ENCODE measurements at regions not wholly inside any gene's neighbourhood (a gene's known extent, or its start where the extent isn't known, plus 50 kb on each side); places are given as distances from the start of the nearest gene placed in this dataset.

DNA sequence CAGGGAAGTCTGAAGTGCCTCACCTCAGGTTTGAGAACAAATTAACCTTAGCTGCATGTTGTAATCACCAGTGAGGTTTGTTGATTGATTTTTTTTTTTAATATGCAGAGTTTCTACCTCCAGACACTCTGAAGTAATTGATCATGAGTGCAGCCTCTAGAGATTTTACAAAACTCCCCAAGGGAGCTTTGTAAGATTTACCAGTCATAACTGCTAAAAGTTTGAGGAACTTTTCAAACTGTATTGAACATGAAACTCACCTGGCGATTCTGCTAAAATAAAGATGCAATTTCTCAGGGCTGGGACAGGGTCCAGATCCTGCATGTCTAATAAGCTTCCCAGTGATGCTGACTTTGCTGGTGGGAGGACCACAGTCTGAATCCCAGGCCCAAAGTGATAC is 339.6 kb upstream of the DCC start:
- Mint-ChIP-seq H3K27me3 (ENCODE audit: low read depth) (no peaks in the 10 kb centered on the region), H3K4me3 (ENCODE audit: unreplicated experiment) (no peak overlapping the region), H3K27ac (ENCODE audit: unreplicated experiment) (no peak overlapping the region), H3K36me3 (ENCODE audit: low read depth) (no peaks in the 10 kb centered on the region), H3K9me3 (ENCODE audit: low read depth) (peaks cover 3% of the 10 kb centered on the region), H3K4me1 (ENCODE audit: low read depth) (no peaks in the 10 kb centered on the region)
- DNase-seq (ENCODE audit: low spot score), result no peak
- TF ChIP-seq, protein P1, sequence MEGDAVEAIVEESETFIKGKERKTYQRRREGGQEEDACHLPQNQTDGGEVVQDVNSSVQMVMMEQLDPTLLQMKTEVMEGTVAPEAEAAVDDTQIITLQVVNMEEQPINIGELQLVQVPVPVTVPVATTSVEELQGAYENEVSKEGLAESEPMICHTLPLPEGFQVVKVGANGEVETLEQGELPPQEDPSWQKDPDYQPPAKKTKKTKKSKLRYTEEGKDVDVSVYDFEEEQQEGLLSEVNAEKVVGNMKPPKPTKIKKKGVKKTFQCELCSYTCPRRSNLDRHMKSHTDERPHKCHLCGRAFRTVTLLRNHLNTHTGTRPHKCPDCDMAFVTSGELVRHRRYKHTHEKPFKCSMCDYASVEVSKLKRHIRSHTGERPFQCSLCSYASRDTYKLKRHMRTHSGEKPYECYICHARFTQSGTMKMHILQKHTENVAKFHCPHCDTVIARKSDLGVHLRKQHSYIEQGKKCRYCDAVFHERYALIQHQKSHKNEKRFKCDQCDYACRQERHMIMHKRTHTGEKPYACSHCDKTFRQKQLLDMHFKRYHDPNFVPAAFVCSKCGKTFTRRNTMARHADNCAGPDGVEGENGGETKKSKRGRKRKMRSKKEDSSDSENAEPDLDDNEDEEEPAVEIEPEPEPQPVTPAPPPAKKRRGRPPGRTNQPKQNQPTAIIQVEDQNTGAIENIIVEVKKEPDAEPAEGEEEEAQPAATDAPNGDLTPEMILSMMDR (IDR thresholded peaks at IDR 0.05), result no peak

DNA sequence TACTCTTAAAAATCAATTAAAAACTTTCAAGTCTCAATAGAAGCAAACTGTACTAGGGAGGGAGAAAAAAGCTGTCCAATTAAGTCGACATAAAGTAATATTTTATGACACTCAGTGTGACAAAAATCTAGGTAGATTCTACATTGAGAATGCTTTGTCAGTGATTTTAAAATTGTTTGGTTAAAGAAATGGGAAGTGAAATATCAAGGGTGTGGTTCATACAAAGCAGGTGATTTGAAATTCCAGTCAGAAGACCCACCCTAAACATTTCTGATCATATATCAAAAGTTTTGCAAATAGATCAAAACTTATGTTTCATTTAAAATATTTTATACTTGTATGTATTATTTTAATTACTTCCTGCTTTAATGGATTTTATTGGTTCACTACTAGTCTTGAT is 338.9 kb upstream of the DCC start:
- H3K4me1 Mint-ChIP-seq (ENCODE audit: low read depth), result no peaks in the 10 kb centered on the region
- H3K4me3 Mint-ChIP-seq (ENCODE audit: unreplicated experiment), result no peak overlapping the region
- no peak overlapping the region for H3K27ac Mint-ChIP-seq (ENCODE audit: unreplicated experiment)
- DNase-seq (ENCODE audit: low spot score), result no peak
- TF ChIP-seq, protein P1 (IDR thresholded peaks at IDR 0.05), result no peak
- H3K9me3 Mint-ChIP-seq (ENCODE audit: low read depth), result peaks cover 3% of the 10 kb centered on the region
- H3K36me3 Mint-ChIP-seq (ENCODE audit: low read depth), result no peaks in the 10 kb centered on the region
- H3K27me3 Mint-ChIP-seq (ENCODE audit: low read depth), result no peaks in the 10 kb centered on the region

DNA sequence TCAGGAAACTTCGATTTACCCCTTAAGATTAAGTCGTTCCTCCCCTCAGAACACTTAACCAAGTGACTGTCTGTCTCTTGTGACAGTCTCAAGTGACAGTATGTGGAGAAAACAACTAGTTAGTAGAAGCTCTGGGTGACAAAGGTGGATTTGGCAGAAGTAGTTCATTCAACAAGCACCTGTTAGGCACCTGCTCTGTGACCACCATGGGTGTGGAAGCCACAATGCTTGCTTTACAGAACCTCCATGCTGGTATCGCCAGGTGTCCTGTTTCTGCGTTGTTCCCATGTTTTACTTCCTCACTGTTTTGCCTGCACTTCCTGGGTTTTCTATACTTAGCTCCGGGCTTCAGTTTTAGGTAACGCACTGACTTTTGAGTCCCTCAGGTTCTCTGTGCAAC is 337.4 kb upstream of the DCC start:
- H3K4me1 Mint-ChIP-seq (ENCODE audit: low read depth), result no peaks in the 10 kb centered on the region
- no peaks in the 10 kb centered on the region for H3K36me3 Mint-ChIP-seq (ENCODE audit: low read depth)
- TF ChIP-seq, protein P1 (IDR thresholded peaks at IDR 0.05), result no peak
- no peaks in the 10 kb centered on the region for H3K27me3 Mint-ChIP-seq (ENCODE audit: low read depth)
- H3K4me3 Mint-ChIP-seq (ENCODE audit: unreplicated experiment), result no peak overlapping the region
- no peak overlapping the region for H3K27ac Mint-ChIP-seq (ENCODE audit: unreplicated experiment)
- no peak for DNase-seq (ENCODE audit: low spot score)
- peaks cover 3% of the 10 kb centered on the region for H3K9me3 Mint-ChIP-seq (ENCODE audit: low read depth)

DNA sequence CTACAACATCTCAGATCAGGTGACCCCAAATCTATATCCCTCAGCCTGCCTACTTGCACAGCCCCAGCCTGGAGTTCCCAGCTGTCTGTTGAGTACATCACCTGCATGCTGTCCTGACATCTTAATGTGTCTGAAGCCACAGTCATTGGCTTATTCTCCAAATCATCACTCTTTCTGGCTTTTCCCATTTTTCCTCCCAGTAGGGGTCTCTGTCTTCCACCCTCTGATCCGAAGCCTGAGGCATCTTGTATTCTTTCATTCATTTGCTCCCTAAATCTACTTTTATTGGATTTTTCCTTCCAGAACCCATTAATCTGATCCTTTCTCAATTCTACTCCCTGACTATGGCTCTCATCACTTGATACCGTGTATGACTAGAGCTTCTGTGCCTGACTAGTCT is 332.9 kb upstream of the DCC start:
- TF ChIP-seq, protein P1 (IDR thresholded peaks at IDR 0.05), result no peak
- Mint-ChIP-seq H3K4me1 (ENCODE audit: low read depth) (no peaks in the 10 kb centered on the region), H3K4me3 (ENCODE audit: unreplicated experiment) (no peak overlapping the region), H3K36me3 (ENCODE audit: low read depth) (no peaks in the 10 kb centered on the region), H3K9me3 (ENCODE audit: low read depth) (peaks cover 3% of the 10 kb centered on the region), H3K27me3 (ENCODE audit: low read depth) (no peaks in the 10 kb centered on the region), H3K27ac (ENCODE audit: unreplicated experiment) (no peak overlapping the region)
- no peak for DNase-seq (ENCODE audit: low spot score)

DNA sequence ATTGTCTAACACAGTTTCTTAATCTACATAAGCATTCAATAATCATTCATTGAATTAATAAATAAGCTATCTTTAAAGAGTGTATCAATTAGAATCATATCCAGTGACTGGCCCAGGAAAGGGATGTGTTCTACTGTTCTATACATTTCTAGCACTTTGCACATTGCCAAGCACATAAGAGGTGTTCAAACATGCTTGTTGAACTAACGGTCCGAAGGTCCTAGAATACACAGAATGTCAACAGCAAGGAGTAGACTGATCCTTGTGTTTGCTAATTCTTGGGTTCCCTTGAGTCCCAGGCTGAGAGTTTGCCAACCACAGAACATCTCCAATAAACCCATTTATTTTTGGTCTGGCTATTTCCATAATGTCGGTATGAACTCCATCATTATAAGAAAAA is 331.7 kb upstream of the DCC start:
- Mint-ChIP-seq H3K36me3 (ENCODE audit: low read depth) (no peaks in the 10 kb centered on the region), H3K9me3 (ENCODE audit: low read depth) (peaks cover 3% of the 10 kb centered on the region), H3K27me3 (ENCODE audit: low read depth) (no peaks in the 10 kb centered on the region), H3K4me3 (ENCODE audit: unreplicated experiment) (no peak overlapping the region), H3K27ac (ENCODE audit: unreplicated experiment) (no peak overlapping the region), H3K4me1 (ENCODE audit: low read depth) (no peaks in the 10 kb centered on the region)
- no peak for DNase-seq (ENCODE audit: low spot score)
- TF ChIP-seq, protein P1 (IDR thresholded peaks at IDR 0.05), result no peak
